AG04449 (cell line): ENCODE measurements at regions not wholly inside any gene's neighbourhood (a gene's known extent, or its start where the extent isn't known, plus 50 kb on each side); places are given as distances from the start of the nearest gene placed in this dataset.
"Not testable (repeated sequence)": the region's sequence is repeated elsewhere in the genome, so short reads cannot be mapped to it uniquely, and the experiment has no call there.

Experiments used
- CTCF ChIA-PET: fragments of 350-600 bp; formaldehyde crosslinking; extraction: SDS; loops from one replicate; lab custom pipeline; 2021; ENCODE audit warnings: antibody characterized with exemption; lab: Yijun Ruan, JAX
- POLR2A ChIA-PET: fragments of 400-600, 350-600 bp; formaldehyde crosslinking; extraction: SDS; loops from one replicate; lab custom pipeline; 2020; ENCODE audit warnings: antibody characterized with exemption, inconsistent platforms; lab: Yijun Ruan, JAX
- DNase-seq: peaks from one replicate; pipeline ENCODE4 v3.0.0-alpha.2; 2010; ENCODE audit warnings: low read depth, low spot score
- H3K4me3 ChIP-seq: 2 replicates; pipeline ENCODE4 v1.5.1; 2011; ENCODE audit warnings: low read depth, mild to moderate bottlenecking, control low read depth, low read length
- TF ChIP-seq, protein P1 (sequence below): IDR thresholded peaks from one replicate; pipeline ENCODE4 v1.5.1; 2011; ENCODE audit warnings: mild to moderate bottlenecking, moderate library complexity, low read length, control low read depth, inconsistent platforms; ENCODE audit not compliant: insufficient read depth; ENCODE audit errors: missing control alignments

DNA sequence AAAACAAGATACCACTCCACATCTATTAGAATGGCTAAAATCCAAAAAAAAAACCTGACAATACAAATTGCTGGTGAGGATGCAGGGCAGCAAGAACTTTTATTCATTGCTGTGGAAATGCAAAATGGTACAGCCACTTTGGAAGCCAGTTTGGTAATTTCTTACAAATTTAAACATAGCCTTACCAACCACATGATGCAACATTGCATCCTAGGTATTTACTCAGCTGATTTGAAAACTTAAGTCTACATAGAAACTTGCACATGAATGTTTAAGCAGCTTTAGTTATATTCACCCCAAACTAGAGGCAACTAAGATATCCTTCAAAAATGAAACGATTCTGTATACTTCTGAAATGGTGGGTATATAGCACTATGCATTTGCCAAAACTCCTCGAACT lies 178.8 kb upstream of the PDE4B start:
- TF ChIP-seq, protein P1, sequence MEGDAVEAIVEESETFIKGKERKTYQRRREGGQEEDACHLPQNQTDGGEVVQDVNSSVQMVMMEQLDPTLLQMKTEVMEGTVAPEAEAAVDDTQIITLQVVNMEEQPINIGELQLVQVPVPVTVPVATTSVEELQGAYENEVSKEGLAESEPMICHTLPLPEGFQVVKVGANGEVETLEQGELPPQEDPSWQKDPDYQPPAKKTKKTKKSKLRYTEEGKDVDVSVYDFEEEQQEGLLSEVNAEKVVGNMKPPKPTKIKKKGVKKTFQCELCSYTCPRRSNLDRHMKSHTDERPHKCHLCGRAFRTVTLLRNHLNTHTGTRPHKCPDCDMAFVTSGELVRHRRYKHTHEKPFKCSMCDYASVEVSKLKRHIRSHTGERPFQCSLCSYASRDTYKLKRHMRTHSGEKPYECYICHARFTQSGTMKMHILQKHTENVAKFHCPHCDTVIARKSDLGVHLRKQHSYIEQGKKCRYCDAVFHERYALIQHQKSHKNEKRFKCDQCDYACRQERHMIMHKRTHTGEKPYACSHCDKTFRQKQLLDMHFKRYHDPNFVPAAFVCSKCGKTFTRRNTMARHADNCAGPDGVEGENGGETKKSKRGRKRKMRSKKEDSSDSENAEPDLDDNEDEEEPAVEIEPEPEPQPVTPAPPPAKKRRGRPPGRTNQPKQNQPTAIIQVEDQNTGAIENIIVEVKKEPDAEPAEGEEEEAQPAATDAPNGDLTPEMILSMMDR, result no peak
- ChIA-PET CTCF (no interaction called here), POLR2A (no interaction called here)
- no peak overlapping the region for H3K4me3 ChIP-seq
- DNase-seq, result no peak

DNA sequence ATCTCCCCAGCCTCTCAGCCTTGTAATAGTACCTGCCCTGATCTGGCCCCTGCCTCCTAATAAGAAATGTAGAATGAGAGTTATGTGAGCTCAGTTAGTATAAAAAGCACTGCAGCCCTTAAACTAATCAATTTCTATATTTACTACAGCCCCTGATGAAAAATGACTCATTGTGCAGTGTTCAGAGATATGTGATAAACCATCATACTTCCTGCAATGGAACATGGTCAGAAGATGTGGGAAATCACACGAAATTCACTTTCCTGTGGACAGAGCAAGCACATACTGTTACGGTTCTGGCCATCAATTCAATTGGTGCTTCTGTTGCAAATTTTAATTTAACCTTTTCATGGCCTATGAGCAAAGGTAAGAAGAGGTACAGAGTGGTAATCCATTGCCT lies 176.8 kb upstream of the PDE4B start:
- no peak overlapping the region for H3K4me3 ChIP-seq
- TF ChIP-seq, protein P1, result no peak
- ChIA-PET CTCF (no interaction called here), POLR2A (no interaction called here)
- DNase-seq, result no peak

GRCh38 chr1:65621721-65622120 lies 171.0 kb upstream of the PDE4B start:
- POLR2A ChIA-PET, DNase-seq, H3K4me3 ChIP-seq: not testable (repeated sequence)
- CTCF ChIA-PET, result interaction anchor here (1.8 kb wide), 2 partner anchors 11 to 191 kb away, joined by 4 read pairs; no protein-coding TSS in a partner anchor

DNA sequence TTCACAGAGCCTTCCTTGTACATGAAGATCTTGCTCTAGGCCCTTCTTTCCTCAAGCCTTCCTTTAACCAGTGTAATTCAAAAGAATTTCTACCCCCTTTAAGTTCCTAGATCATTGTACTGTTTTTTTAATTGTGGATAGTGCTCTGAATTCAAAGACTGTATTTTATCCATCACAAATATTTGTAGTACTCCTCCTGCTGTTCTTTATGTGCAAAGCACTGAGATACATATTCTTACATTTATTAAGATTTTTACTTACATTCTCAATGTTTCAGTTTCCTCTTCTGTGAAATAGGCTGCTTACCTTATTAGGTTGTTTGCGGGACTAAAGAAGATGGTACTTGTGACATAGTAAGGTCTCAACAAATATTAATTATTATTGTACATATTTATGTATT lies 168.8 kb upstream of the PDE4B start:
- no peak overlapping the region for H3K4me3 ChIP-seq
- DNase-seq, result no peak
- ChIA-PET CTCF (interaction anchor here (0.7 to 1.8 kb wide), 6 partner anchors 8 to 196 kb away, joined by 3 to 8 read pairs (median 4); no protein-coding TSS in a partner anchor), POLR2A (no interaction called here)
- TF ChIP-seq, protein P1, result no peak

GRCh38 chr1:65625528-65625927 lies 167.2 kb upstream of the PDE4B start:
- CTCF ChIA-PET, result interaction anchor here (1.0 kb wide), 1 partner anchor 195 kb away, joined by 4 read pairs; no protein-coding TSS in a partner anchor
- POLR2A ChIA-PET, result no interaction called here
- DNase-seq, result no peak
- no peak overlapping the region for H3K4me3 ChIP-seq
- TF ChIP-seq, protein P1, result no peak

DNA sequence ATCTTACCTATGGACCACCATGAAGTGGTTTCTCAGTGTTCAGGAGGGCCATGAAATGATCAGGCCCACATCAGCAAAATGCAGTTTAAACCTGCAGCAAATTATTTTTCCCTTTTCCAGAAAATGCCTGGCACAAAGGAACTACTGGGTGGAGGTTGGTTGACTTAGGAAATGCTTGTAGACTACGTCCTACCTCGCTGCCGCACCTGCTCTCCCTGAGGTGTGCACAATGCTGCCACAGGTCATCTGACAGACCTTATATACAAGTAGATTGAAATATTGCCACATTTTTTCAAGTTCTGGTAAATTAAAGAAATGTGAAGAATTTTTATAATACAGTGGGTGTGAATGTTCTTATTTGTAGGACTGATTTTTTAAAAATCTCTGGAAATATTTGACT lies 166.7 kb upstream of the PDE4B start:
- ChIA-PET CTCF (interaction anchor here (1.0 kb wide), 1 partner anchor 195 kb away, joined by 4 read pairs; no protein-coding TSS in a partner anchor), POLR2A (no interaction called here)
- TF ChIP-seq, protein P1, result no peak
- no peak for DNase-seq
- H3K4me3 ChIP-seq, result no peak overlapping the region

DNA sequence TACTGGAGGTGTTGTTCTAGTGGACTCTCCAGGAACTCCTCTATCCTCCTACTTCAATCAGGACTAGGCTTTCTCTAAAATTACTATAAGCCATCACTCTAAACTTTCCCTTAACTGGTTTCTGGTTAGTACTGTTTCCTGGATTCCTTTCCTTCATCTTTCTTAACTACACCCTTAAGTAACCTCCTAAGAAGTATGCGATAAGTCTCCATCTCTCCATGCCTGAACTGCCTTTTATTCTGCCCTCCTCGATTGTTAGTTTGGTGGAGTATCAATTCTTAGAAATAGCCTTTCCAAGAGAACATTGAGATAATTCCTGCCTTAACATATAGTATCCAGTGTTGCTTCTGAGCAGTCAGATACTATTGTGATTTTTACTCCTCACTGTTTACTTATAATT lies 162.9 kb upstream of the PDE4B start:
- TF ChIP-seq, protein P1, result no peak
- CTCF ChIA-PET, result no interaction called here
- no peak overlapping the region for H3K4me3 ChIP-seq
- DNase-seq, result no peak
- POLR2A ChIA-PET, result no interaction called here
